Right atrium auricular region (tissue), 2 donors: ENCODE measurements at regions not wholly inside any gene's neighbourhood (a gene's known extent, or its start where the extent isn't known, plus 50 kb on each side); places are given as distances from the start of the nearest gene placed in this dataset.
"Not testable (repeated sequence)": the region's sequence is repeated elsewhere in the genome, so short reads cannot be mapped to it uniquely, and the experiment has no call there.

Experiments used
- DNase-seq: peaks from one replicate; pipeline ENCODE4 v3.0.0-alpha.2; 2019; ENCODE audit warnings: low spot score
- H3K27ac ChIP-seq, 2 donors: fragments of 200-600 bp; sonication (generic); 1 replicate in 1 of 2; 2 replicates in 1 of 2; pipeline ENCODE4 v1.5.1; 2016 to 2019
- H3K27me3 ChIP-seq, 2 donors: fragments of 200-600 bp; sonication (generic); one replicate each; pipeline versions ENCODE4 v1.5.1 to v1.6.0; 2017 to 2019
- H3K36me3 ChIP-seq: fragments of 200-600 bp; sonication (generic); one replicate; pipeline ENCODE4 v1.5.1; 2016
- H3K4me1 ChIP-seq, 2 donors: fragments of 200-600 bp; sonication (generic); one replicate each; pipeline versions ENCODE4 v1.5.1 to v1.6.0; 2017 to 2019
- H3K4me3 ChIP-seq, 2 donors: fragments of 200-600 bp; sonication (generic); 1 replicate in 1 of 2; 2 replicates in 1 of 2; pipeline ENCODE4 v1.5.1; 2017 to 2019; ENCODE audit warnings: mild to moderate bottlenecking in 1 of 2, moderate library complexity in 1 of 2
- H3K9me3 ChIP-seq, 2 donors: fragments of 200-600 bp; sonication (generic); one replicate each; pipeline ENCODE4 v1.5.1; 2019
- TF ChIP-seq, protein P1 (sequence below), 2 donors: fragments of 200-600 bp; sonication (generic); IDR thresholded peaks; one replicate each; pipeline ENCODE4 v1.5.1; 2019; ENCODE audit warnings: antibody characterized with exemption in 2 of 2

DNA sequence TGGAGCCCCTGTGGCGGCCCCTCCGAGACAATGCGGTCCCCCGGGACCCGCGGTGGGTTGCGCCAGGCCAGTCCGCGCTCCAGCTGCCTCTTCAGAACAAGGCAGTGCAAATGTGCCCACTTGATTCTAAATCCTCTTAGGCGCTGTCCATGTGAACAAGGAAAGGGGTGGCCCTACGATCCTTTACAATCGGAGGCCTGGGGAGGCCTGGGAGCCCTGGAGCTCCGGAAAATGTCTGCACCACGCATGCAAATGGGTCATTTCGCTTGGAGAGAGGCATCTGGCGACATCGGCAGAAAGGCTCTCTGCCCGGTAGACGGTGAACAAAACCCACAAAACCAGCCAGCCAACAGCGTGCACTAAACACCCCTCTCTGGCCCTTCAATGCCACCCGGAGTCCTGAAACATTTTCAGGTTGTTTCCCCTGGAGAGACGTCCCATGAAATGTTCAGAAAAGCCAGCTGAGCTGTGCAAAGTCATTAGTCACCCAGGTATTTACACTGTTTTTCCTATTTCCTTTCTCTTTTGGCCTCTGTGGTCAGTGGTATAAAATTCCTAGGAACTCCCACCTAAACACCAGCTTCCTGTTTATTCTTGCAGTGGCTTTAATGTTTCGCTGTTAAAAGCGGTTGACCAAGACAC, 102.8 kb upstream of the ZNF438 start:
- peak overlapping the region; percentile 85 to 89 for H3K27ac ChIP-seq
- no peaks in the 10 kb centered on the region for H3K27me3 ChIP-seq
- TF ChIP-seq, protein P1, sequence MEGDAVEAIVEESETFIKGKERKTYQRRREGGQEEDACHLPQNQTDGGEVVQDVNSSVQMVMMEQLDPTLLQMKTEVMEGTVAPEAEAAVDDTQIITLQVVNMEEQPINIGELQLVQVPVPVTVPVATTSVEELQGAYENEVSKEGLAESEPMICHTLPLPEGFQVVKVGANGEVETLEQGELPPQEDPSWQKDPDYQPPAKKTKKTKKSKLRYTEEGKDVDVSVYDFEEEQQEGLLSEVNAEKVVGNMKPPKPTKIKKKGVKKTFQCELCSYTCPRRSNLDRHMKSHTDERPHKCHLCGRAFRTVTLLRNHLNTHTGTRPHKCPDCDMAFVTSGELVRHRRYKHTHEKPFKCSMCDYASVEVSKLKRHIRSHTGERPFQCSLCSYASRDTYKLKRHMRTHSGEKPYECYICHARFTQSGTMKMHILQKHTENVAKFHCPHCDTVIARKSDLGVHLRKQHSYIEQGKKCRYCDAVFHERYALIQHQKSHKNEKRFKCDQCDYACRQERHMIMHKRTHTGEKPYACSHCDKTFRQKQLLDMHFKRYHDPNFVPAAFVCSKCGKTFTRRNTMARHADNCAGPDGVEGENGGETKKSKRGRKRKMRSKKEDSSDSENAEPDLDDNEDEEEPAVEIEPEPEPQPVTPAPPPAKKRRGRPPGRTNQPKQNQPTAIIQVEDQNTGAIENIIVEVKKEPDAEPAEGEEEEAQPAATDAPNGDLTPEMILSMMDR (IDR thresholded peaks at IDR 0.05): no peak
- H3K4me1 ChIP-seq: peaks cover 0 to 25% of the 10 kb centered on the region in 2 donors
- peak; percentile 60 for DNase-seq
- no peaks in the 10 kb centered on the region for H3K36me3 ChIP-seq
- peak overlapping the region; percentile 40 to 52 for H3K4me3 ChIP-seq
- no peaks in the 10 kb centered on the region for H3K9me3 ChIP-seq

- Histone ChIP-seq H3K27ac (peak overlapping the region in 1 of 2 donors; percentile 89), H3K4me1 (peaks cover 0 to 22% of the 10 kb centered on the region in 2 donors)
Observed at GRCh38 chr10:31135171-31135570, 103.5 kb upstream of the ZNF438 start.

GRCh38 chr10:31135791-31136190, 104.1 kb upstream of the ZNF438 start:
- H3K27me3 ChIP-seq, H3K9me3 ChIP-seq, H3K36me3 ChIP-seq, H3K4me3 ChIP-seq, H3K27ac ChIP-seq: not testable (repeated sequence)
- peak; percentile 55 for DNase-seq
- peaks cover 0 to 22% of the 10 kb centered on the region in 2 donors for H3K4me1 ChIP-seq

More at GRCh38 chr10:31135171-31135570, 103.5 kb upstream of the ZNF438 start:
- no peak for DNase-seq
- no peaks in the 10 kb centered on the region for H3K36me3 ChIP-seq
- no peaks in the 10 kb centered on the region for H3K27me3 ChIP-seq
- TF ChIP-seq, protein P1 (IDR thresholded peaks at IDR 0.05): no peak
- H3K9me3 ChIP-seq: no peaks in the 10 kb centered on the region
- no peak overlapping the region for H3K4me3 ChIP-seq

- TF ChIP-seq, protein P1 (IDR thresholded peaks at IDR 0.05): no peak
- DNase-seq: no peak
- H3K36me3 ChIP-seq: no peaks in the 10 kb centered on the region
- H3K27me3 ChIP-seq: no peaks in the 10 kb centered on the region
- H3K27ac ChIP-seq: peak overlapping the region in 1 of 2 donors; percentile 9
- H3K4me1 ChIP-seq: peaks cover 0 to 22% of the 10 kb centered on the region in 2 donors
- no peak overlapping the region for H3K4me3 ChIP-seq
- no peaks in the 10 kb centered on the region for H3K9me3 ChIP-seq
Observed at GRCh38 chr10:31136386-31136785, 104.7 kb upstream of the ZNF438 start.

DNA sequence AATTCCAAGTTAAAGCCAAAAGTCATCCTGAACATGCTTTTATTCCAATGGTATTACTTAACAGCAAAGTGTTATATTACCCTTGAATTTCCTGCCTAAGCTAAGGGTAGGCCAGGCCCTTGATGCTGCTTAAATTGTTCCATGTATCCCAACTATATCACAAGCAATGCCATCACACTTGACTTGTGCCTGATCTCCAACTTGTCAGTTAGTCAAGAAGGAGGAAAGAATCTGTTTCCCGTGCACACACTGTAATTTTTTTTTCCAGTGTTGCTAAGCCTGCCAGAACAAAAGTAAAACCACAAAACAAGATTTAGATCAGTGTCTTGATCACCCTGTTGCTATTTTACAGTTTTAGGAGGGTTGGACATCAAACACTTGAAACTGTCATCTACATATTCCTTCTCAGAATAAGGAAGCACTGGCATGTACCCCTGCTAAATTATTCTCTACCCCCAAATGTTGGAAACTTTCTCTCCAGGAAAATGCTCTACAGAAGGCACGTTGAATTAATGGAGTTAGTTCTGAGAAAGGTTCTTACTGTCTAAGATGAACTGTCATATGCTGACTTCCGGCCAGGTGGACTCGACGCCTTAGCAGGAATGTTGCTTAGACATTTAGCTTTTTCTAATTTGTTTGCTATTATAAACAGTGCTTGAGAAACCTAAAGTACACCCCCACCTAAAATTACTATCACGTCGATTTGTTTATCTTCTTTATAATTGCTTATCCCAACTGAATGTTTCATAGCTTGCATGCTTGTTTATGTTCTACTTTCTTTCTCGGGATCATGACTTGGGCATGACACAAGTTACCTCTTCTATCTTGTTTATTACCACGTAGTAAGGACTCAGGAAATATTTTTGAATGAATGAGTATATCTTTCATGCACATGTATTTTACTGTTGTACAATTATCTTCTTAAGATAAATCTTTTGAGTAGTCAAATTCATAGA, 105.5 kb upstream of the ZNF438 start:
- H3K36me3 ChIP-seq: no peaks in the 10 kb centered on the region
- DNase-seq: peak; percentile 54
- TF ChIP-seq, protein P1 (IDR thresholded peaks at IDR 0.05): no peak
- peaks cover 0 to 22% of the 10 kb centered on the region in 2 donors for H3K4me1 ChIP-seq
- peak overlapping the region in 1 of 2 donors; percentile 9 for H3K27ac ChIP-seq
- H3K4me3 ChIP-seq: no peak overlapping the region
- no peaks in the 10 kb centered on the region for H3K27me3 ChIP-seq
- H3K9me3 ChIP-seq: no peaks in the 10 kb centered on the region

- Histone ChIP-seq H3K36me3 (no peaks in the 10 kb centered on the region), H3K9me3 (no peaks in the 10 kb centered on the region), H3K4me3 (no peak overlapping the region), H3K27ac (no peak overlapping the region), H3K4me1 (peaks cover 0 to 21% of the 10 kb centered on the region in 2 donors), H3K27me3 (no peaks in the 10 kb centered on the region)
- DNase-seq: peak; percentile 42
- TF ChIP-seq, protein P1 (IDR thresholded peaks at IDR 0.05): no peak
Observed at GRCh38 chr10:31138026-31138553, 106.4 kb upstream of the ZNF438 start.
